ENCODE measurements at regions not wholly inside any gene's neighbourhood (a gene's known extent, or its start where the extent isn't known, plus 50 kb on each side); places are given as distances from the start of the nearest gene placed in this dataset.

GRCh38 chr6:48472535-48472934 lies 361.5 kb upstream of the PTCHD4 start:
- TF ChIP-seq CTCF (IDR thresholded peaks at IDR 0.05) (no peak), POLR2A (IDR thresholded peaks at IDR 0.05) (no peak)

Measured in testis (tissue), 2 donors.